ENCODE measurements at regions not wholly inside any gene's neighbourhood (a gene's known extent, or its start where the extent isn't known, plus 50 kb on each side); places are given as distances from the start of the nearest gene placed in this dataset.

DNA sequence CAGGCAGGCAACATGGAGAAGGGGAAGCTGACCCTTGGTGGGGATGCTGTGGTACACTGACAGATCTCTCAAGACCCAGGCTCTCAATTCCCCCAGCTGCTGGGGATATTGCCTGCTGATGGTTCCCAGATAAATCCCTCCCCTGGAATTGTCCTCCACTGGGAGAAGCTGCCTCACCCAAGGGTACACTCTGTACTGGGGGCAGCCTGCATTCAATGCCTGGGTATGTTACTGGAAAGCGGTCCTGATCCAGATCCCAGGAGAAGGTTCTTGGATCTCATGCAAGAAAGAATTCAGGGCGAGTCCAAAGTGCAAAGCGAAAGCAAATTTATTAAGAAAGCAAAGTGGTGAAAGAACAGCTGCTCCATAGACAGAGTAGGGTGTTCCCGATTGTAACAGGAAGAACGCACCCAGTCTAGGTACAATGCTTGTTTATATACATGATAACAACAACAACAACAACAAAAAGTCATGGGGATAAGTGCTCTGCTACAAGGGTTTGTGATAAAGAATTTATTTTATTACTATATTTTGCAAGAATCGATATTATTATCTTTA is 591.5 kb upstream of the ADAMTS9 start (continued):
- TF ChIP-seq, protein P1, sequence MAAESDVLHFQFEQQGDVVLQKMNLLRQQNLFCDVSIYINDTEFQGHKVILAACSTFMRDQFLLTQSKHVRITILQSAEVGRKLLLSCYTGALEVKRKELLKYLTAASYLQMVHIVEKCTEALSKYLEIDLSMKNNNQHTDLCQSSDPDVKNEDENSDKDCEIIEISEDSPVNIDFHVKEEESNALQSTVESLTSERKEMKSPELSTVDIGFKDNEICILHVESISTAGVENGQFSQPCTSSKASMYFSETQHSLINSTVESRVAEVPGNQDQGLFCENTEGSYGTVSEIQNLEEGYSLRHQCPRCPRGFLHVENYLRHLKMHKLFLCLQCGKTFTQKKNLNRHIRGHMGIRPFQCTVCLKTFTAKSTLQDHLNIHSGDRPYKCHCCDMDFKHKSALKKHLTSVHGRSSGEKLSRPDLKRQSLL (tag by site-specific recombination; IDR thresholded peaks at IDR 0.05), result no peak
- TF ChIP-seq HOXC10 (CRISPR knock-in tag; IDR thresholded peaks at IDR 0.05), result no peak
- TF ChIP-seq YY1 (tag by site-specific recombination; IDR thresholded peaks at IDR 0.05), result no peak
- TF ChIP-seq ZSCAN16 (tag by site-specific recombination; IDR thresholded peaks at IDR 0.05), result no peak
- no peak for TF ChIP-seq ZXDB (tag by site-specific recombination; IDR thresholded peaks at IDR 0.05)
- TF ChIP-seq ZNF121 (tag by site-specific recombination; IDR thresholded peaks at IDR 0.05), result no peak

DNA sequence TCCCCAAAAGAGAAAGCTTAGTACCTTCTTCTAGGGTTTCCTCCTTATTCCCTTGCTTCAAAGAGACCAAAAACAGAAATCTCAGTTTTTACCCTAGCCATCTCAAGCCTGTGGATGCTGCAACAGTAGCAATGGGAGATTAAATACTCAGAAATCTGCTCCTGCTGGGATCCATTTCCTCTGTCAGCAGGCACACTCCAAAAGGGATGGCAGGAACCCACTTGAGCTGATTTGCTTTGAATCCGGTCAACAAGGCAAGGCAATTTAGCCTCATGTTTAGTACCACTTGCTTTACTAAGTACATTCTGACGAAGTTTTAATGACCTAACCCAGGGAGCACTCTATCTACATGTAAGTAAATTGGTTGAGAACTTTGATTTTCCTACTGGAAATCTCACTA is 590.0 kb upstream of the ADAMTS9 start:
- Histone ChIP-seq H3K4me1 (ENCODE audit: control insufficient read depth, insufficient read depth, low read length) (no peaks in the 10 kb centered on the region), H3K27ac (ENCODE audit: extremely low read depth, low read depth, low read length) (no peak overlapping the region), H3K36me3 (ENCODE audit: control insufficient read depth in 2 of 2, insufficient read depth in 1 of 2, low read length in 2 of 2) (no peaks in the 10 kb centered on the region), H3K4me3 (ENCODE audit: low read depth, low read length) (no peak overlapping the region), H3K9me3 (ENCODE audit: control insufficient read depth, insufficient read depth, low read depth, low read length) (no peaks in the 10 kb centered on the region)
- no peak for TF ChIP-seq ZNF114 (tag by site-specific recombination; IDR thresholded peaks at IDR 0.05)
- no peak for TF ChIP-seq KLF16 (tag by site-specific recombination; IDR thresholded peaks at IDR 0.05)
- TF ChIP-seq, protein P2, sequence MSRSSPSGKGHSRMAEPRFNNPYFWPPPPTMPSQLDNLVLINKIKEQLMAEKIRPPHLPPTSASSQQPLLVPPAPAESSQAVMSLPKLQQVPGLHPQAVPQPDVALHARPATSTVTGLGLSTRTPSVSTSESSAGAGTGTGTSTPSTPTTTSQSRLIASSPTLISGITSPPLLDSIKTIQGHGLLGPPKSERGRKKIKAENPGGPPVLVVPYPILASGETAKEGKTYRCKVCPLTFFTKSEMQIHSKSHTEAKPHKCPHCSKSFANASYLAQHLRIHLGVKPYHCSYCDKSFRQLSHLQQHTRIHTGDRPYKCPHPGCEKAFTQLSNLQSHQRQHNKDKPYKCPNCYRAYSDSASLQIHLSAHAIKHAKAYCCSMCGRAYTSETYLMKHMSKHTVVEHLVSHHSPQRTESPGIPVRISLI (tag by site-specific recombination; IDR thresholded peaks at IDR 0.05), result no peak
- TF ChIP-seq GLI2 (tag by site-specific recombination; IDR thresholded peaks at IDR 0.05; ENCODE audit: borderline replicate concordance, low read depth), result no peak
- TF ChIP-seq ZNF785 (tag by site-specific recombination; IDR thresholded peaks at IDR 0.05), result no peak
- no peak for TF ChIP-seq ZNF596 (tag by site-specific recombination; IDR thresholded peaks at IDR 0.05)
- TF ChIP-seq ZNF837 (tag by site-specific recombination; IDR thresholded peaks at IDR 0.05), result no peak
- no peak for TF ChIP-seq ZNF416 (tag by site-specific recombination; IDR thresholded peaks at IDR 0.05)
- TF ChIP-seq ZFP3 (tag by site-specific recombination; IDR thresholded peaks at IDR 0.05; ENCODE audit: low read depth), result no peak
- TF ChIP-seq, protein P3, sequence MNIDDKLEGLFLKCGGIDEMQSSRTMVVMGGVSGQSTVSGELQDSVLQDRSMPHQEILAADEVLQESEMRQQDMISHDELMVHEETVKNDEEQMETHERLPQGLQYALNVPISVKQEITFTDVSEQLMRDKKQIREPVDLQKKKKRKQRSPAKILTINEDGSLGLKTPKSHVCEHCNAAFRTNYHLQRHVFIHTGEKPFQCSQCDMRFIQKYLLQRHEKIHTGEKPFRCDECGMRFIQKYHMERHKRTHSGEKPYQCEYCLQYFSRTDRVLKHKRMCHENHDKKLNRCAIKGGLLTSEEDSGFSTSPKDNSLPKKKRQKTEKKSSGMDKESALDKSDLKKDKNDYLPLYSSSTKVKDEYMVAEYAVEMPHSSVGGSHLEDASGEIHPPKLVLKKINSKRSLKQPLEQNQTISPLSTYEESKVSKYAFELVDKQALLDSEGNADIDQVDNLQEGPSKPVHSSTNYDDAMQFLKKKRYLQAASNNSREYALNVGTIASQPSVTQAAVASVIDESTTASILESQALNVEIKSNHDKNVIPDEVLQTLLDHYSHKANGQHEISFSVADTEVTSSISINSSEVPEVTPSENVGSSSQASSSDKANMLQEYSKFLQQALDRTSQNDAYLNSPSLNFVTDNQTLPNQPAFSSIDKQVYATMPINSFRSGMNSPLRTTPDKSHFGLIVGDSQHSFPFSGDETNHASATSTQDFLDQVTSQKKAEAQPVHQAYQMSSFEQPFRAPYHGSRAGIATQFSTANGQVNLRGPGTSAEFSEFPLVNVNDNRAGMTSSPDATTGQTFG (tag by site-specific recombination; IDR thresholded peaks at IDR 0.05; ENCODE audit: borderline replicate concordance), result no peak
- no peak for TF ChIP-seq ZEB2 (tag by site-specific recombination; IDR thresholded peaks at IDR 0.05)
- TF ChIP-seq TRIM28 (IDR thresholded peaks at IDR 0.05; ENCODE audit: borderline replicate concordance, low read length), result no peak
- TF ChIP-seq YY2 (tag by site-specific recombination; IDR thresholded peaks at IDR 0.05), result no peak
- no peak for TF ChIP-seq ZNF521 (tag by site-specific recombination; IDR thresholded peaks at IDR 0.05)
- no peak for TF ChIP-seq ZNF221 (tag by site-specific recombination; IDR thresholded peaks at IDR 0.05; ENCODE audit: borderline replicate concordance)
- TF ChIP-seq ZSCAN30 (tag by site-specific recombination; IDR thresholded peaks at IDR 0.05), result no peak
- TF ChIP-seq, protein P4, sequence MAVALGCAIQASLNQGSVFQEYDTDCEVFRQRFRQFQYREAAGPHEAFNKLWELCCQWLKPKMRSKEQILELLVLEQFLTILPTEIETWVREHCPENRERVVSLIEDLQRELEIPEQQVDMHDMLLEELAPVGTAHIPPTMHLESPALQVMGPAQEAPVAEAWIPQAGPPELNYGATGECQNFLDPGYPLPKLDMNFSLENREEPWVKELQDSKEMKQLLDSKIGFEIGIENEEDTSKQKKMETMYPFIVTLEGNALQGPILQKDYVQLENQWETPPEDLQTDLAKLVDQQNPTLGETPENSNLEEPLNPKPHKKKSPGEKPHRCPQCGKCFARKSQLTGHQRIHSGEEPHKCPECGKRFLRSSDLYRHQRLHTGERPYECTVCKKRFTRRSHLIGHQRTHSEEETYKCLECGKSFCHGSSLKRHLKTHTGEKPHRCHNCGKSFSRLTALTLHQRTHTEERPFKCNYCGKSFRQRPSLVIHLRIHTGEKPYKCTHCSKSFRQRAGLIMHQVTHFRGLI (tag by site-specific recombination; IDR thresholded peaks at IDR 0.05), result no peak
- no peak for TF ChIP-seq ZNF529 (tag by site-specific recombination; IDR thresholded peaks at IDR 0.05; ENCODE audit: insufficient replicate concordance)
- no peak for TF ChIP-seq OSR2 (tag by site-specific recombination; IDR thresholded peaks at IDR 0.05)
- CTCF ChIA-PET, result no interaction called here
- POLR2A ChIA-PET, result no interaction called here

Data from HEK293 (cell line).